ENCODE measurements at regions not wholly inside any gene's neighbourhood (a gene's known extent, or its start where the extent isn't known, plus 50 kb on each side); places are given as distances from the start of the nearest gene placed in this dataset.
"Not testable (repeated sequence)": the region's sequence is repeated elsewhere in the genome, so short reads cannot be mapped to it uniquely, and the experiment has no call there.

DNA sequence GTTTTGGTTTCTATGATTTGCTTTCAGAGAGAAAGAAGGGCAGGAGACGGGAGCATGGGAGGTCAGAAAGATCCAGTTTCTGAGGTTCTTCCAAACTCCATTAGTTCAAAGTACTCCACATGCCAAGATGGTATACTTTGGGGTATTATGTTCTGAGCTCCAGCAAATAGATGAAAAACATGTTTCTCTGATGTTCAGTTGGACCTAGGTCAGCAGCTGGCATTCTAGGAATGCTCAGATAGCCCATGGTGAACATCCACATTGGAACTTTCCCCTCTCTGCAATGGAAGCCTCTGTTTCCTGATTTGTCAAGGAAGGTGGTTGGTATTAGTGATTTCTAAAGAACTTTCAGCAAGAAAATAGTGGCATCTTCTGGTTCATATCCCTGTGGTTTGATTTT, 257.5 kb downstream of the KTN1 start:
- BruUV-seq (replicated peaks), result no TSS peak
- CTCF ChIA-PET, result no interaction called here

DNA sequence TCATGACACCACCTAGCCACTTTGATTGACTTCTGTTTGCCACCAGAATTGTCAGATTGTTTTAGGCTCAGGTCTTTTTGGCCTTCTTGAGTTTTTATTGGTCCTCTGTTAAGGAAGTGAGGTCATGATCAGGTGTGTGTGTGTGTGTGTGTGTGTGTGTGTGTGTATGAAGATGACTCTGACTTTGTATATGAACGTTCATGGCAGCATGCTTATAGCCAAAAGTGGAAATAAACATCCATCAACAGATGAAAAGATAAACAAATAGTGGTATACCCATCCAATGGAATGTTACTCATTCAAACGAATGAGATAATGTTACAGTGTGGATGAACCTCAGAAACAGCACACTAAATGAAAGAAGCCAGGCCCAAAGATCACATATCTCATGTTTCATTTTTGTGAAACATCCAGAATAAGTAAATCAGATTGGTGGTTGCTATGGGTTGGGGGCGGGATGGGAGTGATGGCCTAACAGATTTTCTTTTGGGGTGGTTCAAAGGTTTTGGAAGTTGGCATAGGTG, 258.6 kb downstream of the KTN1 start:
- Histone ChIP-seq H3K27ac (ENCODE audit: low read depth, low read length, poor library complexity, severe bottlenecking) (no peak overlapping the region), H3K4me1 (ENCODE audit: insufficient read depth, low read length, poor library complexity, severe bottlenecking) (no peaks in the 10 kb centered on the region), H3K36me3 (ENCODE audit: insufficient read depth, low read length, poor library complexity, severe bottlenecking) (no peaks in the 10 kb centered on the region), H3K9me3 (ENCODE audit: low read depth, low read length, poor library complexity, severe bottlenecking) (no peaks in the 10 kb centered on the region), H3K4me3 (ENCODE audit: low read depth, low read length, poor library complexity, severe bottlenecking) (no peak overlapping the region), H3K27me3 (replicated peaks; ENCODE audit: insufficient read depth, low read depth, low read length, poor library complexity) (no peaks in the 10 kb centered on the region)
- DNase-seq (ENCODE audit: low spot score), result no peak
- ChIA-PET CTCF (no interaction called here), POLR2A (ENCODE audit: low non-redundant PET) (no interaction called here)
- TF ChIP-seq, protein P1, sequence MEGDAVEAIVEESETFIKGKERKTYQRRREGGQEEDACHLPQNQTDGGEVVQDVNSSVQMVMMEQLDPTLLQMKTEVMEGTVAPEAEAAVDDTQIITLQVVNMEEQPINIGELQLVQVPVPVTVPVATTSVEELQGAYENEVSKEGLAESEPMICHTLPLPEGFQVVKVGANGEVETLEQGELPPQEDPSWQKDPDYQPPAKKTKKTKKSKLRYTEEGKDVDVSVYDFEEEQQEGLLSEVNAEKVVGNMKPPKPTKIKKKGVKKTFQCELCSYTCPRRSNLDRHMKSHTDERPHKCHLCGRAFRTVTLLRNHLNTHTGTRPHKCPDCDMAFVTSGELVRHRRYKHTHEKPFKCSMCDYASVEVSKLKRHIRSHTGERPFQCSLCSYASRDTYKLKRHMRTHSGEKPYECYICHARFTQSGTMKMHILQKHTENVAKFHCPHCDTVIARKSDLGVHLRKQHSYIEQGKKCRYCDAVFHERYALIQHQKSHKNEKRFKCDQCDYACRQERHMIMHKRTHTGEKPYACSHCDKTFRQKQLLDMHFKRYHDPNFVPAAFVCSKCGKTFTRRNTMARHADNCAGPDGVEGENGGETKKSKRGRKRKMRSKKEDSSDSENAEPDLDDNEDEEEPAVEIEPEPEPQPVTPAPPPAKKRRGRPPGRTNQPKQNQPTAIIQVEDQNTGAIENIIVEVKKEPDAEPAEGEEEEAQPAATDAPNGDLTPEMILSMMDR (conservative IDR thresholded peaks at IDR 0.05; ENCODE audit: low read depth, low read length), result no peak
- no peak for TF ChIP-seq EZH2 (IDR thresholded peaks at IDR 0.05; ENCODE audit: borderline replicate concordance, low read depth, low read length, poor library complexity, severe bottlenecking)
- intact Hi-C loops (cut with micrococcal nuclease; ENCODE audit: unreplicated experiment), result no loop called here
- no TSS peak for BruUV-seq (replicated peaks)

More for the DNA sequence above, 257.5 kb downstream of the KTN1 start:
- Histone ChIP-seq H3K36me3 (ENCODE audit: insufficient read depth, low read length, poor library complexity, severe bottlenecking) (no peaks in the 10 kb centered on the region), H3K9me3 (ENCODE audit: low read depth, low read length, poor library complexity, severe bottlenecking) (no peaks in the 10 kb centered on the region), H3K27ac (ENCODE audit: low read depth, low read length, poor library complexity, severe bottlenecking) (no peak overlapping the region), H3K27me3 (replicated peaks; ENCODE audit: insufficient read depth, low read depth, low read length, poor library complexity) (no peaks in the 10 kb centered on the region), H3K4me3 (ENCODE audit: low read depth, low read length, poor library complexity, severe bottlenecking) (no peak overlapping the region), H3K4me1 (ENCODE audit: insufficient read depth, low read length, poor library complexity, severe bottlenecking) (no peaks in the 10 kb centered on the region)
- DNase-seq (ENCODE audit: low spot score), result no peak
- TF ChIP-seq, protein P1 (conservative IDR thresholded peaks at IDR 0.05; ENCODE audit: low read depth, low read length), result no peak
- no peak for TF ChIP-seq EZH2 (IDR thresholded peaks at IDR 0.05; ENCODE audit: borderline replicate concordance, low read depth, low read length, poor library complexity, severe bottlenecking)
- intact Hi-C loops (cut with micrococcal nuclease; ENCODE audit: unreplicated experiment), result no loop called here
- POLR2A ChIA-PET (ENCODE audit: low non-redundant PET), result no interaction called here

DNA sequence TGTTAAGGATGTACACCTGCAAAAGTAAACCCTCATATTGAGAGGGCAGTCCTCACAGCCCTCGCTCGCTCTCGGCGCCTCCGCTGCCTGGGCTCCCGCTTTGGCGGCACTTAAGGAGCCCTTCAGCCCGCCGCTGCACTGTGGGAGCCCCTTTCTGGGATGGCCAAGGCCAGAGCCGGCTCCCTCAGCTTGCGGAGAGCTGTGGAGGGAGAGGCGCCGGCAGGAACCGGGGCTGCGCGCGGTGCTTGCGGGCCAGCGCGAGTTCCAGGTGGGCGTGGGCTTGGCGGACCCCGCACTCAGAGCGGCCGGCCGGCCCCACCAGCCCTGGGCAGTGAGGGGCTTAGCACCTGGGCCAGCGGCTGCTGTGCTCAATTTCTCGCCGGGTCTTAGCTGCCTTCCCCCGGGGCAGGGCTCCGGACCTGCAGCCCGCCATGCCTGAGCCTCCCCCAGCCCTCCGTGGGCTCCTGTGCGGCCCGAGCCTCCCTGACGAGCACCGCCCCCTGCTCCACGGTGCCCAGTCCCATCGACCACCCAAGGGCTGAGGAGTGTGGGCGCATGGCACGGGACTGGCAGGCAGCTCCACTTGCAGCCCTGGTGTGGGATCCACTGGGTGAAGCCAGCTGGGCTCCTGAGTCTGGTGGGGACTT, 259.4 kb downstream of the KTN1 start:
- BruUV-seq (replicated peaks); H3K27ac ChIP-seq (ENCODE audit: low read depth, low read length, poor library complexity, severe bottlenecking); H3K4me3 ChIP-seq (ENCODE audit: low read depth, low read length, poor library complexity, severe bottlenecking); H3K9me3 ChIP-seq (ENCODE audit: low read depth, low read length, poor library complexity, severe bottlenecking); H3K36me3 ChIP-seq (ENCODE audit: insufficient read depth, low read length, poor library complexity, severe bottlenecking); intact Hi-C loops (cut with micrococcal nuclease; ENCODE audit: unreplicated experiment); H3K27me3 ChIP-seq (replicated peaks; ENCODE audit: insufficient read depth, low read depth, low read length, poor library complexity); CTCF ChIA-PET; H3K4me1 ChIP-seq (ENCODE audit: insufficient read depth, low read length, poor library complexity, severe bottlenecking); DNase-seq (ENCODE audit: low spot score); POLR2A ChIA-PET (ENCODE audit: low non-redundant PET): not testable (repeated sequence)

DNA sequence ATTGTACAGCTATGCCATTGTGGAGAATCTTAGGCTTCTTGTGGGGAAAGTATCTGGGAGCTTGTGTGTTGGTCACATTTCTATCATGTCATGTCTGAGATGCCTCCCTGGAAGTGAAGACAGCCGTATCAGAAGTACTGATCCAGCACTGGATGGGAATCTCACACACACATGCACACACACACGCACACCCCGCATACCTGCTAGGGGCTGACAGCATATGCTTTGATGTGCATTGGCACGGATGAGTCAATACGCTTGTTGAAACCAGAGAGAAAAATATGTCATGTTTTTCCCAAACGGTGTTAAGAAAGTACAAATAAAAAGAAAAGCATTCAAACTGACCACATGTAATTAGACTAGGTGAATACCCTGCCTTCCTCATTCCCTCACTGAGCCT, 260.8 kb downstream of the KTN1 start:
- ChIA-PET CTCF (no interaction called here), POLR2A (ENCODE audit: low non-redundant PET) (no interaction called here)
- Histone ChIP-seq H3K4me1 (ENCODE audit: insufficient read depth, low read length, poor library complexity, severe bottlenecking) (peaks cover 4% of the 10 kb centered on the region), H3K36me3 (ENCODE audit: insufficient read depth, low read length, poor library complexity, severe bottlenecking) (no peaks in the 10 kb centered on the region), H3K9me3 (ENCODE audit: low read depth, low read length, poor library complexity, severe bottlenecking) (no peaks in the 10 kb centered on the region), H3K27me3 (replicated peaks; ENCODE audit: insufficient read depth, low read depth, low read length, poor library complexity) (no peaks in the 10 kb centered on the region), H3K4me3 (ENCODE audit: low read depth, low read length, poor library complexity, severe bottlenecking) (no peak overlapping the region), H3K27ac (ENCODE audit: low read depth, low read length, poor library complexity, severe bottlenecking) (no peak overlapping the region)
- no TSS peak for BruUV-seq (replicated peaks)
- intact Hi-C loops (cut with micrococcal nuclease; ENCODE audit: unreplicated experiment), result loop anchor here (10.0 kb wide), 1 partner anchor 504 kb away; no protein-coding TSS in a partner anchor
- TF ChIP-seq, protein P1 (conservative IDR thresholded peaks at IDR 0.05; ENCODE audit: low read depth, low read length), result no peak
- no peak for TF ChIP-seq EZH2 (IDR thresholded peaks at IDR 0.05; ENCODE audit: borderline replicate concordance, low read depth, low read length, poor library complexity, severe bottlenecking)
- DNase-seq (ENCODE audit: low spot score), result no peak
